Activated naive CD8-positive, alpha-beta T cell treated with anti-CD3 and anti-CD28 coated beads, Interleukin-2, amount 10 ng/mL, durations not matched to agents 7 days and 5 days (primary cell): ENCODE measurements at regions not wholly inside any gene's neighbourhood (a gene's known extent, or its start where the extent isn't known, plus 50 kb on each side); places are given as distances from the start of the nearest gene placed in this dataset.
"Not testable (repeated sequence)": the region's sequence is repeated elsewhere in the genome, so short reads cannot be mapped to it uniquely, and the experiment has no call there.

Experiments
- ATAC-seq: fragments of 150-1000 bp; cut with Tn5 transposase; one replicate; pipeline ENCODE4 v1.10.0; 2021; ENCODE audit warnings: low read depth, moderate library complexity
- POLR2A ChIA-PET: fragments of 350-600 bp; sonication (Branson Sonifier 250); formaldehyde crosslinking; loops from one replicate; lab custom pipeline; 2021; ENCODE audit warnings: antibody characterized with exemption; lab: Charles Lee
- DNase-seq: peaks from one replicate; pipeline ENCODE4 v3.0.0; 2021
- H3K27ac Mint-ChIP-seq: one replicate; pipeline ENCODE4 v1.8.0; 2022; ENCODE audit warnings: mild to moderate bottlenecking, mixed read lengths
- H3K27me3 Mint-ChIP-seq: one replicate; pipeline ENCODE4 v1.8.0; 2022; ENCODE audit warnings: mild to moderate bottlenecking, moderate library complexity, mixed read lengths
- H3K36me3 Mint-ChIP-seq: one replicate; pipeline ENCODE4 v1.8.0; 2021; ENCODE audit warnings: mild to moderate bottlenecking, mixed read lengths
- H3K4me1 Mint-ChIP-seq: one replicate; pipeline ENCODE4 v1.8.0; 2021; ENCODE audit warnings: mixed read lengths
- H3K4me3 Mint-ChIP-seq: one replicate; pipeline ENCODE4 v1.8.0; 2022; ENCODE audit warnings: mild to moderate bottlenecking, moderate library complexity, mixed read lengths
- H3K9me3 Mint-ChIP-seq: one replicate; pipeline ENCODE4 v1.8.0; 2021; ENCODE audit warnings: mixed read lengths

DNA sequence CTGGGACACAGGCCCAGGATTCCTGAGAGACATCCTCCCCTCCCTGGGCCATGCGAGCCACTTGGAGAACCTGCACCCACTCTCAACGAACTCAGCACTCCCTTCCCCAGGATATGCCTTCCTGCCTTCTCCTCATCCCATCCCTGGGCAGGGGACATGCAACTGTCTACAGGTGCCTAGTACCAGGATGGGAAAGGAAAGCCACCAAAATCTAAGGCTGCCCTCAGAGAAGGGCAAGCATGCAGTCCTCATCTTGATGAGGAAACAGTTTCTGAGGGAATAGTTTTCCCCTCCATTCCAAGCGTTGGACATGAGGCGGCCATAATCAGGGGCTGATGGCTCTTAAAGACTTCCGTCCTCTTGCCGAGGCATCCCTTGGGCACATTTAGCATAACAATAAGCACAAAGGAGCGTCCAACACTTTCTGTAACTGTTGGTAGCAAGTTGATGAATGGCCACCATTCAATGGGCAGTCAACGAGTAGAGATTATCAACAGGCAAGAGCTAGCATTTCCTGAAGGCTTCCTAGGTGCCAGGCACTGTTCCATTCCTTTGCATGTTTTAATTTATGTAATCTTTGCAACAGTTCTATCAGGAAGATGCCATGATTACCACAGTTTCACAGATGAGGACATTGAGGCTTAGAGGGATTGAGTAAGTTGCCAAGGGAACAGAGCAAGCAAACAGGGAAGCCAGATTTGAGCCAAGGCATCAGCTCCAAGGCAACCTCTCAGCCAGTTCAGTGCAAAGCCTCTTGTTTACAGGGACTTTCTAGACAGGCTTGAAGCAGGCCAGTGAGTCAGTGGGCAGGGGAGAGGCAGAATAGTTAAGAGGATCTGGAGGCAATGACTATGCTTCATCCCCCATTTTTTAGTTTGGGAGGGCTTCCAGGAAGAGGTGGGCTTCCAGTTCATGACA, 105.1 kb downstream of the SINHCAF start:
- Mint-ChIP-seq H3K27ac (no peak overlapping the region), H3K27me3 (peaks cover 6% of the 10 kb centered on the region), H3K9me3 (no peaks in the 10 kb centered on the region), H3K4me3 (no peak overlapping the region), H3K36me3 (no peaks in the 10 kb centered on the region), H3K4me1 (no peaks in the 10 kb centered on the region)
- no peak for DNase-seq
- no peak for ATAC-seq
- POLR2A ChIA-PET: no interaction called here

DNA sequence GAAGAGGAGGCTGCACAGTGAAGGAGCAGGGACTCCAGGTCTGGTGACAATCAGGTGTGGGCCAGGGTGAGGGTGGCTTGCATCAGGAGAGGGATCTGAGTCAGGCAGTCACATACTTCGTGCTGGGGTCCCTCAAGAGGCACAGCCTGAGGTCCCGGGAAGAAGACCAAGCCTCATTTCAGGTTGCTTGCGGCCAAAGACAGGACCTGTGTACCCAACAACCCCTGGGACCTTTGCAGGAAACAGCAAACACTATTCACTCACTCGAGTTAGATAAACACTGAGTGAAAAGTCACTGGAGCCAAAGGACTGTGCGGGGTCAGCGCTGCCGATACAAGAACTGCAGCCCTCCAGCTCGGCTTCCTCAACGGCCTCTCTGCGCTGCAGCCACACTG, 104.4 kb downstream of the SINHCAF start:
- no peak for DNase-seq
- peaks cover 6% of the 10 kb centered on the region for H3K27me3 Mint-ChIP-seq
- POLR2A ChIA-PET: no interaction called here
- H3K27ac Mint-ChIP-seq: no peak overlapping the region
- H3K36me3 Mint-ChIP-seq: no peaks in the 10 kb centered on the region
- no peak for ATAC-seq
- no peak overlapping the region for H3K4me3 Mint-ChIP-seq
- no peaks in the 10 kb centered on the region for H3K4me1 Mint-ChIP-seq
- no peaks in the 10 kb centered on the region for H3K9me3 Mint-ChIP-seq

DNA sequence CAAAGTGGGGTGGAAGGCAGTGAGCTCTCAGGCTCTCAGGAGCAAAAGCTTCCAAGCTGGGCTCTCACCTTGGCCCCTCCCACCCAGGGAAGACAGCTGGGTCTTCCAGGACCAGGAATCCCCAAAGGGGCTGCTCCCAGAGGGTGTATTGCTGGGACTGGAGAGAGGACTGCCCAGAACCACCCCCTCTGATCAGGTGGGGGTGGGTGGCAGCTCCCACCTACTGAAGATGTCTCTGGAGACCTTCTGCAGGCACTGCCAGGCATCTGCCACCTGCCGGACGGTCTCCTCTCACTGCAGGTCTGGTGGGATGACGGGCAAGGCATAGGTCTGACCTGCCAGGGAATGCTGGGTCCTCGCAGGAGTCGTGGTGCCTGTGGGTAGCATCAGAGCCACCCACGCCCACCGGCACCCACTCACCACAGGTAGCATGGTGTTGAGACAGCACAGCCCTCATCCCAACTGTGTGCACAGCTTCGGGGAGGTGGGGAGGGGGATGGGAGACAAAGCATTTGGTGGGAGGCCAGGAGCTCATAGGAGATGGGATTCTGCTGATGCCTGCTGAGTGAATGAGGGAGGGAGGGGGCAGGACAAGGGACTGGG, 103.2 kb downstream of the SINHCAF start:
- Mint-ChIP-seq H3K27ac (peak overlapping the region; percentile 54), H3K4me1 (no peaks in the 10 kb centered on the region), H3K4me3 (no peak overlapping the region), H3K36me3 (no peaks in the 10 kb centered on the region), H3K9me3 (no peaks in the 10 kb centered on the region), H3K27me3 (peaks cover 6% of the 10 kb centered on the region)
- ATAC-seq (no peak), DNase-seq (no peak)
- POLR2A ChIA-PET: no interaction called here

DNA sequence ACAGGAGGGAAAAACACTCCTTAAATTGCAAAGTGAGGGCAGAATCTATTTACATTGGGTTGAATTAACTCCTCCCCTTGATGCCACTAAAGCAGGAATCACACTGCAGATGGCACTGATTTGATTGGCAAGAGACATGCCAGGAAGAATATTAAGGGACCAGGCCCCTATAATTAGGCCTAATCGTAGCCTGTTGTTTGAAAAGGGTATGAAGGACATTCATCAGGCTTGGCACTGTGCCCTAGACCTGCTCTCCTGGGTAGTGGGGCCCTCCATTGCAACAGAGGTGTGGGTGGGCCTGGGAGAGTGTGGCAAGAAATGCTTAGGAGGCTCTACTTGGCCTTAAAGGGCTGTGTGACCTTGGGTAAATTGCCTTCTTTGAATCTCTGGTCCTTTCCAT, 102.3 kb downstream of the SINHCAF start:
- DNase-seq, POLR2A ChIA-PET, H3K27ac Mint-ChIP-seq, H3K36me3 Mint-ChIP-seq, H3K4me3 Mint-ChIP-seq, H3K9me3 Mint-ChIP-seq, H3K27me3 Mint-ChIP-seq, ATAC-seq, H3K4me1 Mint-ChIP-seq: not testable (repeated sequence)

DNA sequence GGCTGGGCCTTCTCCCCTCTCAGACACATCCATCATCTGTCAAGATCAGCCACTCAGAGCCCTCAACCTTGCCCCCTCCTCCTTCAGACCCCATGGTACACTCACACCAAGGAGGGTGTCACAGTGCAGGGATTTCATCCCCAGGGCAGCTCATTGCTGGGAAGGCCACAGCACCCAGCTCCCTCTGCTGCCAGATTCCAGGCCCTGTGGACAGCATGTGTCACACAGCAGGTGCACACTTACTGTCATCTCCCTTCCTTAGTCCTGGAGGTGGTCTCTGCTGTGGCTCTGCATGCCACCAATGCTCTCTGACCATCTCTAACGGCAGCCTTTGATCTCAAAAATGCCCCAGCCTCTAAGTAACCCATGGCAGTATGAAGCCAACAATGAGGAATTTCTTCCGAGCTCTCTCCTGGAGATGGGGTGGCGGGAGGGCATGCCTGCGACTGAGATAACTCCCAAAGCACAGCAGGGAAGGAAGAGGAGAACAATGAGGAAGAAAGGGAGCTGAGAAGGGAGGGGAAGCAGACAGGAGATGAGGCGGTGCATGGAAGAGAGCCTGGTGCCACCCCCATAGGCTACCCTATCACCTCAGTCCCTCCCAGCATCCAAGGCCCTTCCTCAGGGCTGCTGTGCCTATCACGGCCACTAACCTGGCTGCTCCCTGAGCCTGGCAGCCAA, 101.0 kb downstream of the SINHCAF start:
- H3K4me3 Mint-ChIP-seq: no peak overlapping the region
- H3K36me3 Mint-ChIP-seq: no peaks in the 10 kb centered on the region
- DNase-seq (no peak), ATAC-seq (no peak)
- H3K27me3 Mint-ChIP-seq: no peaks in the 10 kb centered on the region
- H3K9me3 Mint-ChIP-seq: no peaks in the 10 kb centered on the region
- POLR2A ChIA-PET: no interaction called here
- no peaks in the 10 kb centered on the region for H3K4me1 Mint-ChIP-seq
- H3K27ac Mint-ChIP-seq: no peak overlapping the region

DNA sequence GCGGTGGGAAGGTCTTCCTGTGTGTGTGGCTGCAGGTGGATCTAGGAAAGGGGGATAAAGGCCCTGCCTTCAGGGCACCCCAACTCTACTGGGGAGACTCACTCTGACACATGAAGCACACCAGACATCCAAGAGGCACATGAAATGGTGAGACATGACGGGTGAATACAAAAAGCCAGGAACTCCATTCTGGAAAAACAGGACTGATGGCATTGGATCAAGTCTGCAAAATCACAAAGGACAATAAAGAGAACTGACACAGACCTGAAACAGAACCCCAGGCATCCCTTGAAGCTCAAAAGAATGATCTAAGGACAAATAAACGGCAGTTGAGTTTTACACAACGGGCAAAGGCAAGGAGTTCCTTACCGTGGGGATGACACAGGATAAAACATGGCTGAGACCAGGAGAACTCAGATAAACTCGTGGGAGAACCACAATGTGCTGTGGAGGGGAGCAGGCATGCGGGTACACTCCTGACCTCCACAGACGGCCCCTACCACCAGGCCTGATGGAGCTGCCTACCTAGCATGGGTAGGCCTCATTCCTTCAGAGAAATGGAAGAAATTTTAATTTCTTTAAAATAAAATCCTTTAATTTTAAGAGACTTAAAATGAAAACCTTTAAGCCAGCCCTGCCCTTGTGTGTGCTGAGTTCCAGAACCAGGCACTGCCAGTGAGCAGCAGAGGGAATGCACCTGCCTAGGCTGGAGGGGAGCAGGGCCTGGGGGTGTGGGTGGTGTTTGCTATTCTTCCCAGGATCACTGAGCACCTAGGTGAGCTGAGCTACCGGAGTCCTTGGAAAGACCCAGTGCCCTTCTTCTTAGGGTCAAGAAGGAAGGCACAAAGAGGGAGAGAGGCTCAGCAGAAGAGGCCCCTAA, 100.1 kb downstream of the SINHCAF start:
- Mint-ChIP-seq H3K4me1 (no peaks in the 10 kb centered on the region), H3K27me3 (peaks cover 2% of the 10 kb centered on the region), H3K4me3 (no peak overlapping the region), H3K9me3 (no peaks in the 10 kb centered on the region), H3K36me3 (no peaks in the 10 kb centered on the region), H3K27ac (no peak overlapping the region)
- ATAC-seq (no peak), DNase-seq (no peak)
- POLR2A ChIA-PET: no interaction called here

DNA sequence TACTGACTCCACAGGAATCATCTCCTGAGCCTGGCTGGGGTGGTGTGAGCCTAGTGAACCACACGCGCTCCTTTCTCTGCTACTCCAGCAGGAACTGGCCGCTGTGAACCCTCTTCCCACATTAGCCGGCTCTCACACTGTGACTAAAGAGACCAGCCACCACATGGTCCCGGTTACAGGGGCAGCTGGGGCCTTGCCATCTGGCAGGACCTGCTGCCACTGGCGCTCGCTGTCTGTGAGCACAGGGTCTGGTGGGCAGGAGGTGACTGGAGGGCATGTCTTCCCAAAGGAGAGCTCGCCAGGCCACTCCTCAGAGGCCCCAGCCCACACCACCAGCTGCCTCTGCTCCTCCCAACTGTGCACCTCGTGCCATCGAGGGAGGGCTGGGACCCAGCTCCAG, 99.3 kb downstream of the SINHCAF start:
- Mint-ChIP-seq H3K27me3 (peaks cover 8% of the 10 kb centered on the region), H3K9me3 (peaks cover 3% of the 10 kb centered on the region), H3K4me3 (no peak overlapping the region), H3K4me1 (no peaks in the 10 kb centered on the region), H3K27ac (no peak overlapping the region), H3K36me3 (no peaks in the 10 kb centered on the region)
- DNase-seq (no peak), ATAC-seq (no peak)
- POLR2A ChIA-PET: no interaction called here

DNA sequence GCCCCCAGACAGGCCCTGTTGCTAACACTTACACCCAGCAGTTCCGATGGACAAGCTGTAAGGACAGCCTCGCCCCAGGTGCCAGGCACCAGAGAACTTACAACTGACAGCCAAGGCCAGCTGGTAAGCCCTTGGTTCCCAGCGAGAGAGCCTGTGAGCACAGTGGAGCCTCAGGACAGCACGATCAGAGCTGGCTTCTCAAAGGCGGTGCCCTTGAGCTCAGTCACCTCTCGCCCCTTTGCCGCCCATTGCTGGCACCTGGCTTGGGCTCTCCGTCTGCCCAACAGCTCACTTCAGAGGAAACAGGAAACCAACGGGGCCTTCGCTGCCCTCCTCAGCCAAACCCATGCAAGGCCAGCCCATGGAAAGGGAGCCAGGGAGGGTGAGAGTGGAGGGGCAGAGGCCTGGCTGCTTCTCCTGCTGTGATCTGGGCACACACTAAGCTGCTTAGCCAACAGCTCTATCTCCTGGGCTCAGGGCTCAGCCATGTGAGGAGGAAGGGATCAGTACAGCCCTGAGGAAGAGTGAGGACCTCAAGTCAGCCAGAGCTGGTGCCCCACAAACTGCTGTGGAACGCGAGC, 98.5 kb downstream of the SINHCAF start:
- no peaks in the 10 kb centered on the region for H3K4me1 Mint-ChIP-seq
- no peaks in the 10 kb centered on the region for H3K36me3 Mint-ChIP-seq
- POLR2A ChIA-PET: no interaction called here
- peaks cover 4% of the 10 kb centered on the region for H3K9me3 Mint-ChIP-seq
- DNase-seq: no peak
- H3K4me3 Mint-ChIP-seq: no peak overlapping the region
- no peak for ATAC-seq
- no peak overlapping the region for H3K27ac Mint-ChIP-seq
- peaks cover 11% of the 10 kb centered on the region for H3K27me3 Mint-ChIP-seq

DNA sequence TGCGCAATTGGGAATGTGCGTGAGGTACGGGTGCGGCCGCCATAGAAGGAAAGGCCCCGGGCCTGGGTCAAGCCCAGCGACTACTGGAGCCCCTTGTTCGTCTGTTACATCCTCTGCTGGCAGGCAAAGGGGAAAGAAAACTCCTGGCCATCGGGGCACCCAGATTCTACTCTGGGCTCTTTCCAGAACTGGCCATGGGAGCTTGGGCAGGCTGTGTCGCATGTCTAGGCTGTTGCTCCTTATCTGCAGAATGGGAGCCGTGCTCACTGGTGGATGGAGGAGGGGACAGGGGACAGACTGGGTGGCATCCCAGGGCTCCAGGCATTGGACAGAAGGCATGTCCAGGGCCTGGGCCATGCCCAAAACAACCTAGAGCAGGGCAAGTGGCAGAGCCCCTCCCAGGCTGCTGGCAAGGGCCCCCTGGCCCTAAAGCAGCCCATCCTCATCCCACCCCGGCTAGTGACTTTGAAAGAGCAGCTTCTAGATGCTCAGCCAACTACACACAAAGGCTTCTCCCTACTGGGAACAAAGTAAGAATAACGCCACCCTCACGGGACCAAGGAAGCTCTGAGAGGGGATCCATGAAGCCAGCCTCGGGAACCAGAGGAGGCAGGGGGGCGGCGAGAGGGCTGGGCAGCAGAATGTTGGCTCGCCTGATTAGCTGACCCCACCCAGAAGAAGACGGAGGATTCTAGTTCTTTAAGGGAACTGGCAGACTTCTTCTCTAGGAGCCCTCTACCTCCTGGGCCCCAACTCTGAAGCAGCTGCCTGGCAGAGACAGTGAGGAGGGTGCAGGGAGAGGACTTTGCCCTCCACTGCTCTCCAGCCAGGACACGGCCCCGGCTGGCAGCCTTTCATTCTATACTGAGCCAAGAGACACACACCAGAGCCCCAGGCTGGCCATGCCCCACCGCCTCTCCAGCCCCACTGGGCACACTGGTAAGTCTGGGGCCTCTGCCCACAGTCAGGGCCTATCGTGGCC, 96.8 kb downstream of the SINHCAF start:
- no peaks in the 10 kb centered on the region for H3K4me1 Mint-ChIP-seq
- peaks cover 4% of the 10 kb centered on the region for H3K9me3 Mint-ChIP-seq
- no peaks in the 10 kb centered on the region for H3K36me3 Mint-ChIP-seq
- DNase-seq (no peak), ATAC-seq (no peak)
- H3K4me3 Mint-ChIP-seq: no peak overlapping the region
- POLR2A ChIA-PET: no interaction called here
- peaks cover 11% of the 10 kb centered on the region for H3K27me3 Mint-ChIP-seq
- no peak overlapping the region for H3K27ac Mint-ChIP-seq

DNA sequence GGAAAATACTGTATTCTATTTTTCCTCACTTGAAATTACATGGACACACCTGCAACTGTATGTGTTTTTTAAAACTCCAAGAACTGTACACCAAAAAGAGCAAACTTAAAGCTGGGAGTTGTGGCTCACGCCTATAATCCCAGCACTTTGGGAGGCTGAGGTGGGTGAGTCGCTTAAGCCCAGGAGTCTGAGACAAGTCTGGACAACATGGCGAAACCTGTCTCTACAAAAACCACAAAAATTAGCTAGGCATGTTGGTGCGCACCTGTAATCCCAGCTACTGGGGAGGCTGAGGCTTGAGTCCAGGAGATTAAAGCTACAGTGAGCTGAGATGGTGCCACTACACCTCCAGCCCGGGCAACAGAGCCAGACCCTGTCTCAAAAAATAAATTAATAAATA, 95.9 kb downstream of the SINHCAF start:
- H3K4me1 Mint-ChIP-seq: no peaks in the 10 kb centered on the region
- no peaks in the 10 kb centered on the region for H3K36me3 Mint-ChIP-seq
- no peak overlapping the region for H3K4me3 Mint-ChIP-seq
- no peak overlapping the region for H3K27ac Mint-ChIP-seq
- POLR2A ChIA-PET: no interaction called here
- peaks cover 11% of the 10 kb centered on the region for H3K27me3 Mint-ChIP-seq
- DNase-seq (no peak), ATAC-seq (no peak)
- H3K9me3 Mint-ChIP-seq: peaks cover 4% of the 10 kb centered on the region
